H7 (cell line): ENCODE measurements at regions not wholly inside any gene's neighbourhood (a gene's known extent, or its start where the extent isn't known, plus 50 kb on each side); places are given as distances from the start of the nearest gene placed in this dataset.
"Not testable (repeated sequence)": the region's sequence is repeated elsewhere in the genome, so short reads cannot be mapped to it uniquely, and the experiment has no call there.

Experiments
- DNase-seq: peaks from one replicate; pipeline ENCODE4 v3.0.0; 2012
- H3K27me3 ChIP-seq: 2 replicates; pipeline ENCODE4 v1.6.0; 2011; ENCODE audit warnings: mild to moderate bottlenecking, low read length; ENCODE audit not compliant: control insufficient read depth, insufficient read depth
- H3K36me3 ChIP-seq: replicated peaks from 2 replicates; pipeline ENCODE4 v1.5.1; 2011; ENCODE audit warnings: low read length; ENCODE audit not compliant: control insufficient read depth, insufficient read depth
- H3K4me3 ChIP-seq: 2 replicates; pipeline ENCODE4 v1.5.1; 2011; ENCODE audit warnings: low read depth, mild to moderate bottlenecking, control low read depth, low read length, moderate library complexity; ENCODE audit not compliant: insufficient read depth

DNA sequence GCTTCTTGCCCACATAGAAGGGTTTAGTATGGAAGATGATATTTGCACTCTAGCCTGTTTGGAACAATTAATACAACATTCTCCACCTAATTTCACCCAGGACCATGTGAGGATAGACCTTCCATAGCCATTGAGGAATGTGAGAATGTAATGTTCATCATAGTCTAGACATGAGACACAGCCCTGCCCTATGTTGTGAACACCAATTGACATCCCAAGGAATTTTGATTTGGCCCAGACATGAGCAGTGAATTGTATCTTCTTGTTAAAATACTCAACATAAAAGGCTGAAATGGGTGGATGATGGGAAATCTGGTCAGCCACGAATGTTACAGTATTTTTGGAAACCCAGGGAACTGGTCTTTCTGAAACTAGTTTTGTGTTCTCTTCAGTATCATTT is 892.3 kb upstream of the CHORDC1 start:
- Histone ChIP-seq H3K27me3 (no peaks in the 10 kb centered on the region), H3K4me3 (no peak overlapping the region), H3K36me3 (no peaks in the 10 kb centered on the region)
- no peak for DNase-seq

DNA sequence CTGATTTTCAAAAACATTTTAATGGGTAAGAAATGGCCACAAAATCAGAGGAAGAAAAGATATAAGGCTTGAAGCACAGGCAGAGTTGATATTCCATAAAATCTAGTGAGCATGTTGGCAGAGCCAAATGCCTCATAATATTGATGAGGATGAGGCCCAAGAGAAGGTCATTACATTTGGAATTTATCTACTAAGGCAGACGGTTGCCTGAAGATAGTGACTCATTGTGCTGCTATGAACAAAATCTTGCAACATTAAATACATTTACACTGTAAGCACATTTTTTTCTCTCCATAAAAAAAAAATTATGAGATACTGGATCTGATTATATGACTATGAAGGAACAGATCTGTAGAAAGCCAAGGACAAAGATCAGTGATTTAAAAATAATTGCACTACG is 881.4 kb upstream of the CHORDC1 start:
- no peak overlapping the region for H3K4me3 ChIP-seq
- no peak for DNase-seq
- H3K36me3 ChIP-seq = no peaks in the 10 kb centered on the region
- no peaks in the 10 kb centered on the region for H3K27me3 ChIP-seq

DNA sequence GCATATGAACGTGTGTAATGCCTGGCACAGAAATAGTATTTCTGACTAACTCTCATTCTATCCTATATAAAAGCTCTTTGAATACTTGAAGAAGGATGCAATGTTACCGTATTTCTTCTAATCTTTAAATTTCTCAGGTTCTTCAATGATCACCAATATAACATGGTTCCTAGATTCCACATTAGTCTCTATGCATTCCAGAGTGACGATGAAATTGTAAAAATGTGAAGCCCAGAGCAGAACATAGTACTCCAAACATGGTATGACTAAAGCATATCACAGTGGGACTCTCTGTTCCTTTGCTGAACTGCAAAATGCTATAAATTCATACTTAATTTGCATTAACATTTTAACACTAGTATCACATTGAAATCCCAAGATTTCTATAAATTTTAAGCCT is 877.6 kb upstream of the CHORDC1 start:
- H3K27me3 ChIP-seq = no peaks in the 10 kb centered on the region
- DNase-seq = no peak
- H3K36me3 ChIP-seq = no peaks in the 10 kb centered on the region
- no peak overlapping the region for H3K4me3 ChIP-seq

DNA sequence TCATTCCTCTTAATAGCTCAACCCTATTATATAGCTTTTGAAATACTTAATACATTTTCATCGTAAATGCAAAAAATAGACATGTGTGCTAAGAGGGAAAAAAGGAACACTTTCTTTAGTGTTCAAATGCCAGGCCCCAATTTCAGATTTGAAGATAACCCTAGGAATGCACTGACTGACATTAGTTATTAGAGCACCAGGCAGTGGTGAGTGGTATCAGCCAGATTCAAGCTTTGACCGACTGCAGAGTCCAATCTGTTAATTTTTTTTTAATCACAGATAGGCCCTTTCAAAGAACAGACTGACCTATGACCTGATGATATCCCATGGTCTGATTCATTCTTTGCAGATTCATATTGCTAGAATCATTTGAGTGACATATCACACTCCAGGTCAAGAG is 874.2 kb upstream of the CHORDC1 start:
- Histone ChIP-seq H3K27me3 (no peaks in the 10 kb centered on the region), H3K36me3 (no peaks in the 10 kb centered on the region), H3K4me3 (no peak overlapping the region)
- no peak for DNase-seq

DNA sequence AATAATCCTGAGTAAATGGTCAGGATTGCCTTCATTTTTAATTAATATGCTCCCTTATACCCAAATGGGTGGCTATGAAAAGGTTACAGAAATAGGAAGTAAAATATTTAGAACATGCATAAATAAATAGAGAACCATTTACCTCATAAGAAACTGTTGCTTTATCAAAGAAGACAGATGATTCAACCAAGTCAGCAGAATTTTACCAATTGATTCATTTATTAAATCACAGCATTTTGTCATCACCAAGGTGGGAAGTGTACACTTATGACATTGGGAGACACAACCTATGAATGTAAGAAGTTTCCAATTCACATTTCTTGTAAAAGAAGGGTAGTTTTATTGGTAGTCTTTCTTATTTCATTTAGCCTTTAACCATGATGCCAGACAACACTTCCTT is 870.3 kb upstream of the CHORDC1 start:
- no peak overlapping the region for H3K4me3 ChIP-seq
- DNase-seq = no peak
- H3K36me3 ChIP-seq = no peaks in the 10 kb centered on the region
- no peaks in the 10 kb centered on the region for H3K27me3 ChIP-seq

DNA sequence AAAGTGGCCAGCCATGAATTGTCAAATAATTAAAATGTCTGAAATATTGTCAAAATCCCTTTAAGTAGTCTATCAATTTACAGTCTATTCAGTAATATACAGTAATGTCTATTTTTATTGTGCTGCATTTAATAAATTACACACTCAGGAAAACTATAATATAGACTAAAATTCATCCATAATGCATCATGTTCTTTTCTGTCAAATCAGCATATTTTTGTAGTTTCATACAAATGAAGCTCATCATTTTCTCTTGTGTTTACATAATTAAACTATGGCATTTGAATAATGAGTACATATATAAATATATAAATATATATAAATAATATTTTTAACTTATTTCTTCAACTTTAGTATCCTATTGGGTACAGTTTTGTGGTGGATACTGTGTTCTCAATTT is 868.7 kb upstream of the CHORDC1 start:
- Histone ChIP-seq H3K36me3 (no peaks in the 10 kb centered on the region), H3K27me3 (no peaks in the 10 kb centered on the region), H3K4me3 (no peak overlapping the region)
- DNase-seq = no peak

DNA sequence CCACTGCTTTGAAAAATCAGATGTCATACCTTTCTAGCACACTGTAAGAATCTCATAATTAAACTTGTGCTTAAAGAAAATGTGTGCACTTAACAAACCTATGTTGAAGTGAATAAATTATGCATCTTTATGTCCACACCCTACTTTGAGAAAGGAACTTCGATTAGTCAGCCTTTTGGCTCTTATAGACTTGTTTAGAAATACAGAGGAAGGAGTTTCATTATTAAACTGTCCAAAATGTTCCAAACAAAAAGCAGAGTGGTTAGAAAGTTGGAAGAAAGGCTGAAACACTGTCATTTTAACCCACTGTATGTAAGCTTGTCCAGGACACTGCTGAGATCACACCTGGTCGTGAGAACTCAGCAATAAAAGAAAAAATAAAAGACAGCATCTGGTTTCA is 863.2 kb upstream of the CHORDC1 start:
- no peak for DNase-seq
- H3K36me3 ChIP-seq = no peaks in the 10 kb centered on the region
- no peaks in the 10 kb centered on the region for H3K27me3 ChIP-seq
- H3K4me3 ChIP-seq = no peak overlapping the region

DNA sequence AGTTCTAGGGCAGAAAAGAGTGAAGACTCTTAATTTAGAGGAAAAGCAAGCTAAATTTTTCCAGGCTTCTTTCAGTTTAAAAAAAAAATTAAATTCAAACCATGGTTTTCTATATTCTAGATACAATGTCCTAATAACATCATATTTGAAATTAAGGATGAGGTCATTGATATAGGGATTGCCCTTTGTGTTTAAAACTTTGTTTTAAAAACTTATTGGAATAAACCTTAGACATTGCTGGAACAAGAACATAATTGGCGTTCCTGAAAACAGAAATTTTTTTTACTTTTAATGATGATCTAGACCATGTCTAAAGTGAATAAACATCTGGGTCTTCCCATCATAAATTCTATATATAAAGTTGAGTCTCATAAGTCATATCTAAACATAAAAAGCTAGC is 859.4 kb upstream of the CHORDC1 start:
- Histone ChIP-seq H3K4me3 (no peak overlapping the region), H3K27me3 (no peaks in the 10 kb centered on the region), H3K36me3 (no peaks in the 10 kb centered on the region)
- no peak for DNase-seq

DNA sequence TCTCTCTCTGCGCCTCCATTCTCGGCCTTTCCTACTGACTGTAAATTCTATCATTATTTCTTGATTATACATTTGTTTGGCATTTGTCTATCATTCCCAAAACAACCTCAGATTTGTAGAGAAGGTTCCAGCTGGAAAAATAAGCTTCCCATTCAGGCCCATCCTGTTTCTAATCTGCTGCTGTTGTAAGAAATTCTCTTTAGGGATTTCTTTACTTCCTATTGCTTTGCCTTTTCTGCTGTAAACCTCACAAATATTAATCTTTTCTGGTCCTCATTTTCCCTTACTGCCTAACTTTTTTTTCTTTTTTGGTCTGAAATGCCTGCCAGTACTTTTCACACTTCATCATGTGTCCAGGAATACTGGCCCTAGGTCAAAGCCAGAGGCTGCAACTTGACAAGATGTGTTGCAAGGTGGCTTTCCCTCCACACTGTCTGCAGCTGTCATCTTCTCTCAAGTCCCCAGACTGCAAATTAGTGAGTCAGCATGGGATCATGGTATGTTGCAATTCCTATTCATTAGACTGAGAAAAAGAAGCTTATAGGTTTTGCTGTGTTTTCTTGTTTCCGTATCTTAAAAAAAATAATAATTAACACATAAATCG is 858.7 kb upstream of the CHORDC1 start:
- no peaks in the 10 kb centered on the region for H3K36me3 ChIP-seq
- no peak for DNase-seq
- H3K4me3 ChIP-seq = no peak overlapping the region
- H3K27me3 ChIP-seq = no peaks in the 10 kb centered on the region

DNA sequence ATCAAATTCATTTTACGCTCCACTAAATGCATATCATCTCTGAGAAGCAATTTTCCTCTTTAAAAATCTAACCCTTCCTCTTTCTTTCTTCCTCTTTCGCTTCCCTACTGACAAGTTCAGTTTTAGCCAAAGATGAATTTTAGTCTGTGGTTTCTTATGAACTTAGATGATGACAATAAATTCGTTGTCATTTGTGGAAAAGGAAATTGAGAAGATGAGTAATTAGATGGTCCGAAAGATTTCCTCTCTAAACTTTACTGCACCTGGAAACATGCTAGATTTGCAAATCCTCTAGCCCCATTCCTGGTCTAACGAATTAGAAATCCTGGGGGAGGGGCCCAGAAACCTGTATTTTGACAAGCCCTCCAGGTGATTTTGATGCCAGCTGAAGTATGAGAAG is 855.4 kb upstream of the CHORDC1 start:
- Histone ChIP-seq H3K27me3 (no peaks in the 10 kb centered on the region), H3K4me3 (no peak overlapping the region), H3K36me3 (no peaks in the 10 kb centered on the region)
- DNase-seq = no peak

DNA sequence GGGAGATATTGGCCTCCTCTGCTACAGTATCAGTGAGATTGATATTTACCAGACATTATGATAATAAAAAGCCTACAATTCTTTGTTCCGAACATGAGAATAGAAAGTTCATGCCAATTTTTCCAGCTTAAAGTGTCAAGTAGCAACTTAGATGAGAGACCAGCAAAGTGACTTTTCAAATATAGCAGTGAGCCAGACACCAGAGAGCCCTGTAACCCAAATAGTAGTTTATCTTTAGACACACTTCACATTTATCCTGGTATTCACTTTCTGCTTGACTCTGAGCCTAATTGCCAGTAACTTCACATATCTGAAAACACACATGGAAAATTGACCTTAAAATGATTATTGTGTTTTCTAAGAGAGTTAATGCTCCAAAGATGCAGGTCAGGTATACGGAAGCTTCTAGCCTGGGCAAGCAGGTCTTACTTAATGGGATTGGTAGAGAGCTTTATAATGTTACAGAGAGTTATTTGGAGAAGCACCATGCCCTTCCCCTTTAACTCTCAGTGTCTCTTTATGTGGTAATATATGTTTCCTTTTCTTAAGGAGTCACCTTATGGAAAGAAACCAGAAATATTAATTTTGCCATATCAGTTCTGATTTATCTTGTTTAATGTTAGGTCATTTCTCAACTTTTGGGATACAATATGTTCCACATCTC is 852.3 kb upstream of the CHORDC1 start:
- H3K4me3 ChIP-seq = no peak overlapping the region
- no peaks in the 10 kb centered on the region for H3K36me3 ChIP-seq
- H3K27me3 ChIP-seq = no peaks in the 10 kb centered on the region
- no peak for DNase-seq

DNA sequence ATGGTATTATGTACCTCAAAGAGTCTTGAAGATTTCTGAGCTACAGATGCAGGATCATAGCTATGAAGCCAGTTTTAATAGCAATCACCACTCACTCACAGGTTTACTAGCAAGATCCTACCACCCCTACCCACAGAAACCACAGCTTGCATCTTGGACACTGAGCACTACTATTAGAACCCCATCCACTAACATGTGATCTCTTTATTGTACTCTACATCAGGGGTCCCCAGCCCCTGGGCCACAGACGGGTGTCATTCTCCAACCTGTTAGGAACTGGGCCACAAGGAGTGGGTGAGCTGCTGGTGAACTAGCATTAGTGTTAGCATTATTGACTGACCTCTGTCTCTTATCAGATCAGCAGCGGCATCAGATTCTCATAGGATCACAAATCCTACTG is 844.8 kb upstream of the CHORDC1 start:
- H3K4me3 ChIP-seq = no peak overlapping the region
- DNase-seq = no peak
- H3K27me3 ChIP-seq = no peaks in the 10 kb centered on the region
- no peaks in the 10 kb centered on the region for H3K36me3 ChIP-seq

DNA sequence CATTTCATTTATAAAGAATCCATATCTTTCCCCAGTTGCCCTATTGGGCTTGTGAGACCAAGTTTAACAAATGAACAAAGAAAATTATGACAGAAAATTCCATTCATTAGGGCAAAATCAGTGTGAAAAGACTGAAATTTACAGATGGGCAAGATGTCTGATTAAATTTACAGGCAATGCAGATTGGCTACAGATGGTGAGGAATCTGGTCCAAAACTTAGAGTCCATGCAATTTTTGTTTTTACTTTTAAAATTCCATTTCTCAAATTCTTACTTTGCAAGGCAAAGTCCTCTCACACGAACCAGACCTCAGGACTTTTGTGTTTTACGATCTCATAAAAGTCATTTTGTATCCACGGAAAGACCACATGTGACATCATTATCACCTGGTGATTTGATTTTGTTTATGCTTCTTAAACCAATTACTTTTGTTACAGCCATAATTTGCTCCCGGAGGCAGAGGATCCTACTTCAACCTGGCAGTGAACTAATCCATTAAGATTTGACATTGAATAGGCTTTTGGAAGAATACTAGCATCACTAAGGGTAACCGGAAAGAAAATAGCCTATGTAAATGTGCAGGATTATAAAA is 843.7 kb upstream of the CHORDC1 start:
- Histone ChIP-seq H3K27me3 (no peaks in the 10 kb centered on the region), H3K4me3 (no peak overlapping the region), H3K36me3 (no peaks in the 10 kb centered on the region)
- no peak for DNase-seq

DNA sequence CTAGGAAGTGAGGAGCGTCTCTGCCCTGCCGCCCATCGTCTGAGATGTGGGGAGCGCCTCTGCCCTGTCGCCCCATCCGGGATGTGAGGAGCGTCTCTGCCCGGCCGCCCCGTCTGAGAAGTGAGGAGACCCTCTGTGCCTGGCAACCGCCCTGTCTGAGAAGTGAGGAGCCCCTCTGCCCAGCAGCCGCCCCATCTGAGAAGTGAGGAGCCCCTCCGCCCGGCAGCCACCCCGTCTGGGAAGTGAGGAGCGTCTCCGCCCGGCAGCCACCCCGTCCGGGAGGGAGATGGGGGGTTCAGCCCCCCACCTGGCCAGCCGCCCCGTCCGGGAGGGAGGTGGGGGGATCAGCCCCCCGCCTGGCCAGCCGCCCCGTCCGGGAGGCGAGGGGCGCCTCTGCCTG is 840.5 kb upstream of the CHORDC1 start:
- H3K27me3 ChIP-seq, H3K36me3 ChIP-seq, DNase-seq: not testable (repeated sequence)

DNA sequence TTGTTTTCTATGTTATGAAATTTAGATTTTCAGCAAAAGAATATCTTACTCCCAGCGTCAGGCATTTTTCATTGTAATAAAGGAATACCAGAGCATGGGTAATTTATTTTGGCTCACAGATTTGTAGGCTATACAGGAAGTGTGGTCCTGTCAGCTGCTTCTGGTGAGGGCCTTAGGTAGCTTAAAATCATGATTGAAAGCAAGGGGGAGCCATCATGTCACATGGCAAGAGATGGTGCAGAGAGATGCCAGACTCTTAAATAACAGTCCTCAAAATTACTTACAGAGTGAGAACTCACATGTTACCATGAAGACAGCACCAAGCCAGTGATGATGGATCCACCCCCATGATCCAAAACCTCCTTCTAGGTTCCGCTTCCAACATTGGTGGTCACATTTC is 825.0 kb upstream of the CHORDC1 start:
- DNase-seq = no peak
- Histone ChIP-seq H3K27me3 (no peaks in the 10 kb centered on the region), H3K4me3 (no peak overlapping the region), H3K36me3 (no peaks in the 10 kb centered on the region)

More for the DNA sequence above, 840.5 kb upstream of the CHORDC1 start:
- not testable (repeated sequence) for H3K4me3 ChIP-seq
